Vagina (tissue), 2 donors: ENCODE measurements at regions not wholly inside any gene's neighbourhood (a gene's known extent, or its start where the extent isn't known, plus 50 kb on each side); places are given as distances from the start of the nearest gene placed in this dataset.

Experiments
- DNase-seq, 2 donors: peaks; one replicate each; pipeline ENCODE4 v3.0.0-alpha.2; 2017; ENCODE audit errors: extremely low spot score in 2 of 2
- H3K27ac ChIP-seq: fragments of 200-600 bp; sonication (generic); one replicate; pipeline ENCODE4 v1.5.1; 2019
- H3K27me3 ChIP-seq: fragments of 200-600 bp; sonication (generic); one replicate; pipeline ENCODE4 v1.5.1; 2019
- H3K36me3 ChIP-seq, 2 donors: fragments of 200-600 bp; sonication (generic); one replicate each; pipeline ENCODE4 v1.5.1; 2017 to 2019
- H3K4me1 ChIP-seq: fragments of 200-600 bp; sonication (generic); one replicate; pipeline ENCODE4 v1.5.1; 2019
- H3K4me3 ChIP-seq, 2 donors: fragments of 200-600 bp; sonication (generic); 1 replicate in 1 of 2; 2 replicates in 1 of 2; pipeline ENCODE4 v1.5.1; 2016 to 2019
- H3K9me3 ChIP-seq: fragments of 200-600 bp; sonication (generic); one replicate; pipeline ENCODE4 v1.5.1; 2019
- POLR2A ChIP-seq, 2 donors: fragments of 450-650 bp; IDR thresholded peaks; one replicate each; pipeline ENCODE4 v1.6.1; 2017; ENCODE audit warnings: antibody characterized with exemption in 2 of 2, mild to moderate bottlenecking in 2 of 2, moderate library complexity in 2 of 2
- POLR2AphosphoS5 ChIP-seq, 2 donors: sonication (generic); formaldehyde crosslinking; IDR thresholded peaks; one replicate each; pipeline ENCODE4 v1.9.0; 2017; ENCODE audit warnings: antibody characterized with exemption in 2 of 2, mild to moderate bottlenecking in 2 of 2, low read depth in 1 of 2; ENCODE audit not compliant: insufficient read depth in 1 of 2
- intact Hi-C: fragments of 100-400 bp; cut with DNase I; formaldehyde crosslinking; loops from one replicate; pipeline ENCODE4 v1.15.1; 2023
- TF ChIP-seq, protein P1 (sequence below), 3 experiments: fragments of 450-650 bp in 2 of 3; fragments of 200-600 bp in 1 of 3; sonication (generic) in 1 of 3; IDR thresholded peaks; one replicate each; pipeline ENCODE4 v1.5.1; 2017 to 2019; ENCODE audit warnings: antibody characterized with exemption in 3 of 3, mild to moderate bottlenecking in 2 of 3, moderate library complexity in 2 of 3

DNA sequence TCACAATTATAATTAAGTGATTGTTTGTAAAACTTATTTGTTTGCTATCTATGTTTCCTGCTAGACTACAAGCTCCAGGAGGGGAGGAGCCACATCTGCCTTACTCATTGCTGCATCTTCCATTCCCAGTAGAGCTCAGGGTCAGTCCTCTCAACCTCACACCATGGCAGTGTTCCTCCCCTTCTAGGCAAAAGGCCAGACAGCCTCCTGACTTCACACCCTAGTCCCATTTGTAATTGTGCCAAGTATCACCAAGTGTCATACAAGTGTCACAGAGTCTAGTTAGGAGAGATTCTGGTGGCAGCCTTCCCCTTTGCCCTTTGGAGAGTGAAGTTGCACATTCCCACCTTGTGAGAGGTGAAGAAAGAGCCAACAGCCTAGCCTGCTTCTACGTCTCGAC, 490.4 kb downstream of the INSC start:
- H3K9me3 ChIP-seq, result no peaks in the 10 kb centered on the region
- no peak for DNase-seq
- no peaks in the 10 kb centered on the region for H3K27me3 ChIP-seq
- no peak overlapping the region for H3K27ac ChIP-seq
- H3K36me3 ChIP-seq, result no peaks in the 10 kb centered on the region
- peaks cover 11% of the 10 kb centered on the region for H3K4me1 ChIP-seq
- intact Hi-C loops, result no loop called here
- TF ChIP-seq POLR2A (IDR thresholded peaks at IDR 0.05), result no peak
- no peak for TF ChIP-seq POLR2AphosphoS5 (IDR thresholded peaks at IDR 0.05; ENCODE audit: insufficient read depth in 1 of 2, low read depth in 1 of 2)
- TF ChIP-seq, protein P1, sequence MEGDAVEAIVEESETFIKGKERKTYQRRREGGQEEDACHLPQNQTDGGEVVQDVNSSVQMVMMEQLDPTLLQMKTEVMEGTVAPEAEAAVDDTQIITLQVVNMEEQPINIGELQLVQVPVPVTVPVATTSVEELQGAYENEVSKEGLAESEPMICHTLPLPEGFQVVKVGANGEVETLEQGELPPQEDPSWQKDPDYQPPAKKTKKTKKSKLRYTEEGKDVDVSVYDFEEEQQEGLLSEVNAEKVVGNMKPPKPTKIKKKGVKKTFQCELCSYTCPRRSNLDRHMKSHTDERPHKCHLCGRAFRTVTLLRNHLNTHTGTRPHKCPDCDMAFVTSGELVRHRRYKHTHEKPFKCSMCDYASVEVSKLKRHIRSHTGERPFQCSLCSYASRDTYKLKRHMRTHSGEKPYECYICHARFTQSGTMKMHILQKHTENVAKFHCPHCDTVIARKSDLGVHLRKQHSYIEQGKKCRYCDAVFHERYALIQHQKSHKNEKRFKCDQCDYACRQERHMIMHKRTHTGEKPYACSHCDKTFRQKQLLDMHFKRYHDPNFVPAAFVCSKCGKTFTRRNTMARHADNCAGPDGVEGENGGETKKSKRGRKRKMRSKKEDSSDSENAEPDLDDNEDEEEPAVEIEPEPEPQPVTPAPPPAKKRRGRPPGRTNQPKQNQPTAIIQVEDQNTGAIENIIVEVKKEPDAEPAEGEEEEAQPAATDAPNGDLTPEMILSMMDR (IDR thresholded peaks at IDR 0.05), result no peak
- no peak overlapping the region for H3K4me3 ChIP-seq

DNA sequence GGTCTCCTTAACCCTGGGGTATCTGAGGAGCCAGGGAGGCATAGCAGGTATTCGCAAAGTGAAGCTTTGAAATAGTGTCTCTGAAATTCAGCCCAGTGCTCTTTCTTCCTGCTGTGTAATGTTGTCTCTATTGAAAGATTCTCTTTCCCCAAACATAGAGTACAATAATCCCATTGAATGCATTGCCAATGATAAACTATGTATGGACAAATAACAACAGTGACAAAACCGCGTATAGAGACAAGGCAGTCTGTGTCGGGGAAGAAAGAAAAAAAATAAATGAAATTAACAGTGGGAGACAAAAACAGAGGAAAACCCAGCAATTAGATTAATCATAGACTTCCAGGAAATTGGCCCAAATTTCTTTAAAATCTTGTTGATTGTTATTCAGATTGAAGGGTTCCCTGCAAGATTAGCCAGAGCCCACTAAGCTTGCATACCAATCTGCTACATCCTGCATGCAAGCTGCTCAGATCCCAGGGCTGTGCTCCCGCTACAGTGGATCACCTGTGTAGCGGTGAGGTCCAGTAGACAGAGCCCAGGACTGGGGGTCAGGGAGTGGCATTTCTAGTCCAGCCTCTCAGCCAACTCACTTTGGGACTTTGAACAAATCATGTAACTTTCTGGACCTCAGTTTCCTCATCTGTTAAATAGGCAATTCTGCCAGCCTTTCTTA, 492.8 kb downstream of the INSC start:
- Histone ChIP-seq H3K27ac (no peak overlapping the region), H3K4me3 (no peak overlapping the region), H3K36me3 (no peaks in the 10 kb centered on the region), H3K27me3 (no peaks in the 10 kb centered on the region), H3K9me3 (no peaks in the 10 kb centered on the region), H3K4me1 (peaks cover 8% of the 10 kb centered on the region)
- DNase-seq, result no peak
- intact Hi-C loops, result no loop called here
- no peak for TF ChIP-seq POLR2A (IDR thresholded peaks at IDR 0.05)
- TF ChIP-seq, protein P1 (IDR thresholded peaks at IDR 0.05), result no peak
- no peak for TF ChIP-seq POLR2AphosphoS5 (IDR thresholded peaks at IDR 0.05; ENCODE audit: insufficient read depth in 1 of 2, low read depth in 1 of 2)

DNA sequence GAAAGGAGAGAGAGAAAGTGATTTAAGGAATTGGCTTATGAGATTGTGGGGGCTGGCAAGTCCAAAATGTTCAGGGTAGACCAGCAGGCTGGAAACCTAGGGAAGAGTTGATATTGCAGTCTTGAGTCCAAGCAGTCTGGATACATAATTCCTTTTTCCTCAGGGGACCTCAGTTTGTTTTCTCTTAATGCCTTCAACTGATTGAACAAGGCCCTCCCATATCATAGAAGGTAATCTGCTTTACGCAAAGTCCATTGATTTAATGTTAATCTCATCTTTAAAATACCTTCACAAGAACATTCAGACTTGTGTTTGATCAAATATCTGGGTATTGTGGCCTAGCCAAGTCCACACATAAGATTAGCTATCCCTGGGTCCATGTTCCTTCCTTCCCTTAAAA, 494.7 kb downstream of the INSC start:
- no peak overlapping the region for H3K27ac ChIP-seq
- no peaks in the 10 kb centered on the region for H3K4me1 ChIP-seq
- no peaks in the 10 kb centered on the region for H3K27me3 ChIP-seq
- intact Hi-C loops, result no loop called here
- no peaks in the 10 kb centered on the region for H3K9me3 ChIP-seq
- no peak for DNase-seq
- H3K36me3 ChIP-seq, result no peaks in the 10 kb centered on the region
- no peak for TF ChIP-seq POLR2AphosphoS5 (IDR thresholded peaks at IDR 0.05; ENCODE audit: insufficient read depth in 1 of 2, low read depth in 1 of 2)
- TF ChIP-seq, protein P1 (IDR thresholded peaks at IDR 0.05), result no peak
- no peak for TF ChIP-seq POLR2A (IDR thresholded peaks at IDR 0.05)
- H3K4me3 ChIP-seq, result no peak overlapping the region

DNA sequence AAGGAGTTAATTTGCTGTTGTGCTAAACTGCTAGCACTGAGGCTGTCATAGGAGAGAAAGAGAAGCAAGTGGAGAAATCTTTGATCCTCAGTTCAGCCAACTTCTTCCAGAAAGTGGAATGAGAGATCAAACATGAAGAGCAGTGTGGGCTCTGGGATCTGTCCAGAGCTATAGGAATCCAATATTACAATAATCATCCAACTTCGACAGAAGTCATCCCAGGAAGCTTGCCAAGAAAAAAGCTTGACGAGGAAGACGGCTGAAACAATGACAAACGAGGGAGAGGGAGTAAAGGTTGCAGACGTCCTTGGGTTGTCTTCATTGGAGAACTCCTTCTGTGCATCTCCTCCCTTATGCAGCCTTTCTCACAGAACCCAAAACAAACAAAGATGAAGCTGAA, 496.2 kb downstream of the INSC start:
- intact Hi-C loops, result no loop called here
- H3K27me3 ChIP-seq, result no peaks in the 10 kb centered on the region

DNA sequence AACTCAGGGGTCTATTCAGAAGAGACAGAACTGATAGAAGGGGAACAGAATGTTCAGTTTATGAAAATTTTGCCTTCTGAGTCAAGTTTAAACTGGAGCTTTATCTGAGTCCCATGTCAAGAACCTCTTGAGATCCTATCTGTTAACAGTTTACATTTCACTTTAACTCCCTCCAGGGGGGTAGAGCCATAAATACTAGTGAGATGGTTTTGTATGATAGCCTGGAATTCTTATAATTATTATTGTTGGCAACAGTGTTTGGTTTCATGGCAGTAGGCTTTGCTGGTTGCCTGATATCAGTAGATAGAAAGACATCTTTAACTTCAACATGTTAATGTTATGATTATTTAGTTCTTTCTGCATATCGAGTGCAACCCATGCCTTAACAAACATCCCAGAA, 498.5 kb downstream of the INSC start:
- H3K27ac ChIP-seq, result no peak overlapping the region
- no peaks in the 10 kb centered on the region for H3K27me3 ChIP-seq
- no peaks in the 10 kb centered on the region for H3K36me3 ChIP-seq
- no peaks in the 10 kb centered on the region for H3K4me1 ChIP-seq
- no peak for DNase-seq
- TF ChIP-seq POLR2A (IDR thresholded peaks at IDR 0.05), result no peak
- no peak for TF ChIP-seq POLR2AphosphoS5 (IDR thresholded peaks at IDR 0.05; ENCODE audit: insufficient read depth in 1 of 2, low read depth in 1 of 2)
- TF ChIP-seq, protein P1 (IDR thresholded peaks at IDR 0.05), result no peak
- intact Hi-C loops, result no loop called here
- H3K9me3 ChIP-seq, result no peaks in the 10 kb centered on the region
- H3K4me3 ChIP-seq, result no peak overlapping the region

More for the DNA sequence above, 496.2 kb downstream of the INSC start:
- Histone ChIP-seq H3K27ac (no peak overlapping the region), H3K4me3 (no peak overlapping the region), H3K4me1 (no peaks in the 10 kb centered on the region), H3K9me3 (no peaks in the 10 kb centered on the region), H3K36me3 (no peaks in the 10 kb centered on the region)
- DNase-seq, result no peak
- TF ChIP-seq POLR2A (IDR thresholded peaks at IDR 0.05) (no peak), POLR2AphosphoS5 (IDR thresholded peaks at IDR 0.05; ENCODE audit: insufficient read depth in 1 of 2, low read depth in 1 of 2) (no peak)
- TF ChIP-seq, protein P1 (IDR thresholded peaks at IDR 0.05), result no peak
